OCI-LY1 (cell line): ENCODE measurements at regions not wholly inside any gene's neighbourhood (a gene's known extent, or its start where the extent isn't known, plus 50 kb on each side); places are given as distances from the start of the nearest gene placed in this dataset.

Experiments
- H2AFZ ChIP-seq: fragments of 200-600 bp; sonication (generic), shearing (Covaris generic); 2 replicates; pipeline ENCODE4 v1.6.0; 2014; ENCODE audit warnings: antibody characterized with exemption, mild to moderate bottlenecking, low read length
- H3F3A ChIP-seq: fragments of 200-600 bp; sonication (generic), shearing (Covaris generic); 2 replicates; pipeline ENCODE4 v1.6.0; 2014; ENCODE audit warnings: mild to moderate bottlenecking, antibody characterized with exemption, low read length, moderate library complexity; ENCODE audit not compliant: insufficient read depth
- H3K27ac ChIP-seq: fragments of 200-600 bp; sonication (generic); 2 replicates; pipeline ENCODE4 v1.5.1; 2014; ENCODE audit warnings: low read length, mixed run types, mild to moderate bottlenecking, low read depth; ENCODE audit not compliant: poor library complexity, severe bottlenecking
- H3K27me3 ChIP-seq: fragments of 200-600 bp; sonication (generic); 2 replicates; pipeline ENCODE4 v1.6.0; 2014; ENCODE audit warnings: antibody characterized with exemption, mild to moderate bottlenecking, low read length, moderate library complexity; ENCODE audit not compliant: insufficient read depth
- H3K36me3 ChIP-seq: fragments of 200-600 bp; sonication (generic); 2 replicates; pipeline ENCODE4 v1.6.1; 2014; ENCODE audit warnings: mild to moderate bottlenecking, antibody characterized with exemption, low read length, moderate library complexity, mixed read lengths; ENCODE audit not compliant: insufficient read depth
- H3K4me1 ChIP-seq: fragments of 200-600 bp; sonication (generic); 2 replicates; pipeline ENCODE4 v1.5.1; 2014; ENCODE audit warnings: mild to moderate bottlenecking, low read length, moderate library complexity; ENCODE audit not compliant: insufficient read depth, severe bottlenecking
- H3K4me2 ChIP-seq: fragments of 200-600 bp; sonication (generic), shearing (Covaris generic); 2 replicates; pipeline ENCODE4 v1.6.1; 2014; ENCODE audit warnings: low read length
- H3K4me3 ChIP-seq: fragments of 200-600 bp; sonication (generic); 2 replicates; pipeline ENCODE4 v1.5.1; 2014; ENCODE audit warnings: low read length, low read depth, mild to moderate bottlenecking, mixed read lengths; ENCODE audit not compliant: poor library complexity, severe bottlenecking
- H3K79me2 ChIP-seq: fragments of 200-600 bp; shearing (Covaris generic); 2 replicates; pipeline ENCODE4 v1.6.1; 2016; ENCODE audit warnings: mixed run types, low read length, mixed read lengths; ENCODE audit not compliant: insufficient read depth
- H3K9ac ChIP-seq: fragments of 200-600 bp; sonication (generic), shearing (Covaris generic); 2 replicates; pipeline ENCODE4 v1.6.1; 2014; ENCODE audit warnings: mild to moderate bottlenecking, low read length, mixed read lengths
- H3K9me2 ChIP-seq: fragments of 200-600 bp; sonication (generic), shearing (Covaris generic); 2 replicates; pipeline ENCODE4 v1.6.1; 2014; ENCODE audit warnings: low read depth, mild to moderate bottlenecking, low read length, mixed read lengths
- H3K9me3 ChIP-seq: fragments of 200-600 bp; shearing (Covaris generic); 2 replicates; pipeline ENCODE4 v1.6.1; 2014; ENCODE audit warnings: low read length, mixed read lengths
- H4K20me1 ChIP-seq: fragments of 200-600 bp; sonication (generic), shearing (Covaris generic); 2 replicates; pipeline ENCODE4 v1.6.0; 2016; ENCODE audit warnings: mild to moderate bottlenecking, low read length; ENCODE audit not compliant: insufficient read depth
- EZH2 ChIP-seq: fragments of 200-600 bp; sonication (generic), shearing (Covaris generic); IDR thresholded peaks from 2 replicates; pipeline ENCODE4 v1.8.0; 2017; ENCODE audit warnings: borderline replicate concordance, mixed run types, mild to moderate bottlenecking, antibody characterized with exemption, low read length, moderate library complexity, mixed read lengths
- TF ChIP-seq, protein P1 (sequence below): fragments of 200-600 bp; sonication (generic), shearing (Covaris generic); IDR thresholded peaks from 2 replicates; pipeline ENCODE4 v1.5.1; 2017; ENCODE audit warnings: mild to moderate bottlenecking, antibody characterized with exemption, low read length, moderate library complexity, mixed read lengths

DNA sequence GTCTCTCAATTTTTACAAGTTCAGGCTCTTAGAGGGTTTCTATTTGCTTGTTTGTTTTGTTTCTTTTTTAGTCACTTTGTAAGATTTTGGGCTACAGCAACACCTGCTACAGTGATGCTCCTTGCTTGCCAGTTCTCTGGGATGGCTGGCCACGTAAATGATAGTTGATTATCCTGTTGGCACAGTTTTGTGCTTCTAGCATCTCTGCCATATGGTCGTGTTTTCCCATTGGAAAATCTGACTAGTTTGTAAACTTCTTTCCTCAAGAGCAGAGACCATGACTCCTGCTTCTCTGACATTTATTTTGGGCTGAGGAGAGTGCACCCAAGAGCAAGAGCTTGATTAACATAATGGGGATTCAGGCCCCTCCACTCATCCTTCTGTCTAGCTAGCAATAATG lies 1621.6 kb upstream of the RAG2 start:
- H3K9me2 ChIP-seq: no peaks in the 10 kb centered on the region; the same call in 1 of the 2 replicates
- H3K4me3 ChIP-seq: no peak overlapping the region
- no peaks in the 10 kb centered on the region for H3F3A ChIP-seq
- no peak overlapping the region for H2AFZ ChIP-seq
- H3K27ac ChIP-seq: no peak overlapping the region
- H3K4me1 ChIP-seq: no peaks in the 10 kb centered on the region
- H3K79me2 ChIP-seq: no peaks in the 10 kb centered on the region
- no peak for TF ChIP-seq EZH2
- TF ChIP-seq, protein P1, sequence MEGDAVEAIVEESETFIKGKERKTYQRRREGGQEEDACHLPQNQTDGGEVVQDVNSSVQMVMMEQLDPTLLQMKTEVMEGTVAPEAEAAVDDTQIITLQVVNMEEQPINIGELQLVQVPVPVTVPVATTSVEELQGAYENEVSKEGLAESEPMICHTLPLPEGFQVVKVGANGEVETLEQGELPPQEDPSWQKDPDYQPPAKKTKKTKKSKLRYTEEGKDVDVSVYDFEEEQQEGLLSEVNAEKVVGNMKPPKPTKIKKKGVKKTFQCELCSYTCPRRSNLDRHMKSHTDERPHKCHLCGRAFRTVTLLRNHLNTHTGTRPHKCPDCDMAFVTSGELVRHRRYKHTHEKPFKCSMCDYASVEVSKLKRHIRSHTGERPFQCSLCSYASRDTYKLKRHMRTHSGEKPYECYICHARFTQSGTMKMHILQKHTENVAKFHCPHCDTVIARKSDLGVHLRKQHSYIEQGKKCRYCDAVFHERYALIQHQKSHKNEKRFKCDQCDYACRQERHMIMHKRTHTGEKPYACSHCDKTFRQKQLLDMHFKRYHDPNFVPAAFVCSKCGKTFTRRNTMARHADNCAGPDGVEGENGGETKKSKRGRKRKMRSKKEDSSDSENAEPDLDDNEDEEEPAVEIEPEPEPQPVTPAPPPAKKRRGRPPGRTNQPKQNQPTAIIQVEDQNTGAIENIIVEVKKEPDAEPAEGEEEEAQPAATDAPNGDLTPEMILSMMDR: no peak
- no peaks in the 10 kb centered on the region for H3K9me3 ChIP-seq
- H4K20me1 ChIP-seq: no peaks in the 10 kb centered on the region
- no peak overlapping the region for H3K9ac ChIP-seq
- H3K27me3 ChIP-seq: no peaks in the 10 kb centered on the region
- H3K4me2 ChIP-seq: no peak overlapping the region
- H3K36me3 ChIP-seq: no peaks in the 10 kb centered on the region

DNA sequence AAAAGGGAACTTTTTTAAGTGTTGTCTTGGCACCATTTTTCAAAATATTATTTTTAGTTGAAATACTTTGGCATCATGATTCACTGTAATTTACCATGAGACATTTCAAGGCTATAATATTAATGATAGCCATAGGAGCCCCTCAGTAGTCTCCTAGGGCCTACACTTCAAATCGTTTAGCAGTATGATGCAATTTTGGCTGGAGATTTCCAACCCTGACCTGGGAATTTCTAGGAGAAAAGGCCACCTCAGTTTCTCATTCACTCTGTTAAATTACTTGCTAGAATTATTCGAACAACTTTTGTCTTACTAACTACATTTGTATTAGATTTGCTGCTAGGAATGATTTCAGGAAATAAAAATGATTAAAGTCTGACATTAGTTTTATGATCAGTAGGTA lies 1610.9 kb upstream of the RAG2 start:
- Histone ChIP-seq H3F3A (no peaks in the 10 kb centered on the region), H3K9me3 (no peaks in the 10 kb centered on the region), H3K27ac (no peak overlapping the region), H4K20me1 (no peaks in the 10 kb centered on the region), H3K79me2 (no peaks in the 10 kb centered on the region), H3K4me2 (no peak overlapping the region), H3K36me3 (no peaks in the 10 kb centered on the region), H3K4me3 (no peak overlapping the region), H3K4me1 (no peaks in the 10 kb centered on the region), H3K9me2 (no peaks in the 10 kb centered on the region), H2AFZ (no peak overlapping the region), H3K9ac (no peak overlapping the region), H3K27me3 (no peaks in the 10 kb centered on the region)
- TF ChIP-seq EZH2: no peak
- TF ChIP-seq, protein P1: no peak

DNA sequence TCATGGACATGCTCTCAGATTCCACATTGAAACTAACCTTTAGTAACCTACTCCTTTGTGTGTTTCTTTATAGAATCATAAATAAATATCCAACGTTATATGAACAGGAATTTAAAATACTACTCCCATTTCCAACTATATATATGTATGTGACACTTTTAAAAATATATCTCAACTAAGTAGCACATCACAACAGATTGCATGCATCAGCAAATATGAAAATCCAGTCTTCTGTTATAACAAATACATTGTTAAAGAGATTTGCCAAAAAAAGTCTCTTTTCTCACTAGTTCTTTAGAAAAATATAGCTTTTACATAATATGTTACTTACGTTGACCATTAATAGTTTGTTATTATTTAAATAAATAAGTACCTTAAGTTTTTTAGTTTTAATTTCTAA lies 1608.6 kb upstream of the RAG2 start:
- no peak for TF ChIP-seq EZH2
- TF ChIP-seq, protein P1: no peak
- Histone ChIP-seq H3K27ac (no peak overlapping the region), H3K27me3 (no peaks in the 10 kb centered on the region), H4K20me1 (no peaks in the 10 kb centered on the region), H3K9me3 (no peaks in the 10 kb centered on the region), H3K4me1 (no peaks in the 10 kb centered on the region), H3K79me2 (no peaks in the 10 kb centered on the region), H3K9ac (no peak overlapping the region), H3K4me3 (no peak overlapping the region), H3K36me3 (no peaks in the 10 kb centered on the region), H2AFZ (no peak overlapping the region), H3F3A (no peaks in the 10 kb centered on the region), H3K9me2 (no peaks in the 10 kb centered on the region), H3K4me2 (no peak overlapping the region)
